ENCODE measurements at regions not wholly inside any gene's neighbourhood (a gene's known extent, or its start where the extent isn't known, plus 50 kb on each side); places are given as distances from the start of the nearest gene placed in this dataset.

DNA sequence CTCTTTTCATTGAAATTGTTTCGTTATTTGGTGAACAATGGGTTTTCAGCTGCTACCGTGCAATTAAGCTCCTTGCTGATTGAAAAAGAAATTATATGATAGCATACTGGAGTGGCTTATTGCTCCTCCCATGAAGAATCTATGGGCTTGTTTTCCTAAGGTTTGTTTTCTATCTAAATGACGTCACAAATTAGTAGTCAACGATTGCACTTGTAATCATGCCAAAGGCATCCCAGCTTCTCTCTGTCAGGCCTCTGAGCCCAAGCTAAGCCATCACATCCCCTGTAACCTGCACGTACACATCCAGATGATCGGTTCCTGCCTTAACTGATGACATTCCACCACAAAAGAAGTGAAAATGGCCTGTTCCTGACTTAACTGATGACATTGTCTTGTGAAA, 388.0 kb upstream of the LMCD1 start:
- Histone ChIP-seq H3K4me3 (no peak overlapping the region), H3K4me1 (ENCODE audit: control insufficient read depth in 5 of 5, insufficient read depth in 5 of 5, low read length in 5 of 5) (peaks cover 0 to 7% (median 0%) of the 10 kb centered on the region in 5 donors), H3K36me3 (ENCODE audit: control insufficient read depth in 4 of 4, insufficient read depth in 4 of 4, low read length in 4 of 4) (no peaks in the 10 kb centered on the region), H3K9me3 (ENCODE audit: control insufficient read depth in 4 of 4, insufficient read depth in 3 of 4, low read length in 3 of 4) (peaks cover 0 to 5% (median 0%) of the 10 kb centered on the region in 4 donors), H3K9ac (ENCODE audit: insufficient read depth in 1 of 2, low read length in 2 of 2) (no peak overlapping the region), H3K27me3 (ENCODE audit: control insufficient read depth in 3 of 3, insufficient read depth in 3 of 3, low read length in 2 of 3) (no peaks in the 10 kb centered on the region), H3K27ac (ENCODE audit: low read depth in 1 of 2, low read length in 1 of 2) (no peak overlapping the region)
- no peak for ATAC-seq (ENCODE audit: insufficient read depth, low FRiP score)
- 84 to 86% methylated on average over 6 of the region's 6 CpGs for WGBS, 2 donors
- DNase-seq = no peak
- no peak for TF ChIP-seq CTCF (IDR thresholded peaks at IDR 0.05; ENCODE audit: control extremely low read depth, extremely low read depth)

GRCh38 chr3:8128686-8129085, 372.9 kb upstream of the LMCD1 start:
- H3K9me3 ChIP-seq (ENCODE audit: control insufficient read depth in 4 of 4, insufficient read depth in 3 of 4, low read length in 3 of 4) = peaks cover 0 to 3% (median 1%) of the 10 kb centered on the region in 4 donors
- H3K9ac ChIP-seq (ENCODE audit: insufficient read depth in 1 of 2, low read length in 2 of 2) = no peak overlapping the region
- no peak for TF ChIP-seq CTCF (IDR thresholded peaks at IDR 0.05; ENCODE audit: control extremely low read depth, extremely low read depth)
- DNase-seq (peak in 1 of 3 donors; percentile 9), ATAC-seq (ENCODE audit: insufficient read depth, low FRiP score) (no peak)
- H3K4me3 ChIP-seq = no peak overlapping the region
- no peaks in the 10 kb centered on the region for H3K36me3 ChIP-seq (ENCODE audit: control insufficient read depth in 4 of 4, insufficient read depth in 4 of 4, low read length in 4 of 4)
- 33 to 41% methylated on average over 2 of the region's 2 CpGs for WGBS, 2 donors
- no peak overlapping the region for H3K27ac ChIP-seq (ENCODE audit: low read depth in 1 of 2, low read length in 1 of 2)
- H3K4me1 ChIP-seq (ENCODE audit: control insufficient read depth in 5 of 5, insufficient read depth in 5 of 5, low read length in 5 of 5) = peaks cover 0 to 6% (median 0%) of the 10 kb centered on the region in 5 donors
- no peaks in the 10 kb centered on the region for H3K27me3 ChIP-seq (ENCODE audit: control insufficient read depth in 3 of 3, insufficient read depth in 3 of 3, low read length in 2 of 3)

- Histone ChIP-seq H3K27ac (ENCODE audit: low read depth in 1 of 2, low read length in 1 of 2) (no peak overlapping the region), H3K9ac (ENCODE audit: insufficient read depth in 1 of 2, low read length in 2 of 2) (no peak overlapping the region)
- 69 to 80% methylated on average over 3 of the region's 3 CpGs for WGBS, 2 donors
Measured at GRCh38 chr3:8136553-8136952, 365.1 kb upstream of the LMCD1 start.

More at GRCh38 chr3:8136553-8136952, 365.1 kb upstream of the LMCD1 start:
- ATAC-seq (ENCODE audit: insufficient read depth, low FRiP score) (no peak), DNase-seq (no peak)
- H3K36me3 ChIP-seq (ENCODE audit: control insufficient read depth in 4 of 4, insufficient read depth in 4 of 4, low read length in 4 of 4) = no peaks in the 10 kb centered on the region
- no peak for TF ChIP-seq CTCF (IDR thresholded peaks at IDR 0.05; ENCODE audit: control extremely low read depth, extremely low read depth)
- H3K4me3 ChIP-seq = no peak overlapping the region
- peaks cover 0 to 4% (median 0%) of the 10 kb centered on the region in 4 donors for H3K9me3 ChIP-seq (ENCODE audit: control insufficient read depth in 4 of 4, insufficient read depth in 3 of 4, low read length in 3 of 4)
- H3K4me1 ChIP-seq (ENCODE audit: control insufficient read depth in 5 of 5, insufficient read depth in 5 of 5, low read length in 5 of 5) = no peaks in the 10 kb centered on the region
- H3K27me3 ChIP-seq (ENCODE audit: control insufficient read depth in 3 of 3, insufficient read depth in 3 of 3, low read length in 2 of 3) = no peaks in the 10 kb centered on the region

All from lung (tissue), 11 donors.